RPMI8226 (cell line): ENCODE measurements at regions not wholly inside any gene's neighbourhood (a gene's known extent, or its start where the extent isn't known, plus 50 kb on each side); places are given as distances from the start of the nearest gene placed in this dataset.

ENCODE experiments used
- DNase-seq: peaks from one replicate; pipeline ENCODE4 v3.0.0-alpha.2; 2015

GRCh38 chr2:129771418-129772189 lies 207.9 kb upstream of the RAB6C start:
- DNase-seq = no peak

GRCh38 chr2:129772190-129772579 lies 207.3 kb upstream of the RAB6C start:
- DNase-seq = no peak

GRCh38 chr2:129775952-129776653 lies 203.4 kb upstream of the RAB6C start:
- DNase-seq = no peak

GRCh38 chr2:129777146-129777545 lies 202.3 kb upstream of the RAB6C start:
- no peak for DNase-seq

- DNase-seq = no peak
Measured at GRCh38 chr2:129777762-129778583, 201.5 kb upstream of the RAB6C start.

- DNase-seq = no peak
Measured at GRCh38 chr2:129778584-129778877, 200.9 kb upstream of the RAB6C start.

GRCh38 chr2:129779783-129780182 lies 199.7 kb upstream of the RAB6C start:
- no peak for DNase-seq

- DNase-seq = no peak
Measured at GRCh38 chr2:129780316-129781270, 198.9 kb upstream of the RAB6C start.

- DNase-seq = no peak
Measured at GRCh38 chr2:129781749-129782632, 197.5 kb upstream of the RAB6C start.

- DNase-seq = no peak
Measured at GRCh38 chr2:129782633-129782990, 196.9 kb upstream of the RAB6C start.

- no peak for DNase-seq
Measured at GRCh38 chr2:129784486-129784885, 195.0 kb upstream of the RAB6C start.

GRCh38 chr2:129791712-129792111 lies 187.8 kb upstream of the RAB6C start:
- DNase-seq = no peak

GRCh38 chr2:129793431-129793902 lies 186.0 kb upstream of the RAB6C start:
- DNase-seq = no peak

- no peak for DNase-seq
Measured at GRCh38 chr2:129794116-129794515, 185.3 kb upstream of the RAB6C start.

- DNase-seq = no peak
Measured at GRCh38 chr2:129794540-129794939, 184.9 kb upstream of the RAB6C start.

GRCh38 chr2:129796225-129796624 lies 183.2 kb upstream of the RAB6C start:
- DNase-seq = no peak

GRCh38 chr2:129796801-129797488 lies 182.5 kb upstream of the RAB6C start:
- no peak for DNase-seq

- DNase-seq = no peak
Measured at GRCh38 chr2:129797489-129798300, 181.8 kb upstream of the RAB6C start.

- no peak for DNase-seq
Measured at GRCh38 chr2:129798301-129798581, 181.2 kb upstream of the RAB6C start.

GRCh38 chr2:129798626-129799025 lies 180.8 kb upstream of the RAB6C start:
- DNase-seq = no peak
